ENCODE measurements at regions not wholly inside any gene's neighbourhood (a gene's known extent, or its start where the extent isn't known, plus 50 kb on each side); places are given as distances from the start of the nearest gene placed in this dataset.
"Not testable (repeated sequence)": the region's sequence is repeated elsewhere in the genome, so short reads cannot be mapped to it uniquely, and the experiment has no call there.

DNA sequence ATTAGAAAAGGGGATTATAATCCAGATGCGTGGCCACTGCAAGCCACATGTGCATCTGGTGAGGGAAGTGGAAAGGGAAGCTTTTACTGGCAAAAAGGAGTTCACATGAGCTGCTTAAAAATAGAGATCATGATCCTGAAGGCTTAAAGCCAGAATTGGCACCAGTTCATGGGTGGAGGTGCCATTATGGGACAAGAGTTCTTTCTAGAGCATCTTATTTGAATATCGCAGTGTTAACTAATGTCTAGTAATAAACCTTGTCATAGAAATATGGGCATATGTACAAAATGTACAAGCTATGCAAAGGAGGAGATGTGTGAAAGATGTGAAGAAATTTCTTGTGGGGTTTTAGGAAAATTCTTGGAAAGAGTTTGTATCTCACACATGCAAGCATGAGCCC lies 178.4 kb upstream of the CBLB start:
- no peak overlapping the region for H3K4me3 Mint-ChIP-seq
- no peak overlapping the region for H3K27ac Mint-ChIP-seq
- no peak for DNase-seq
- peaks cover 9% of the 10 kb centered on the region for H3K9me3 Mint-ChIP-seq (ENCODE audit: low read depth)
- no peak for ATAC-seq
- CTCF ChIA-PET: no interaction called here
- H3K27me3 Mint-ChIP-seq: no peaks in the 10 kb centered on the region
- H3K4me1 Mint-ChIP-seq: peaks cover 7% of the 10 kb centered on the region
- H3K36me3 Mint-ChIP-seq: peaks cover 21% of the 10 kb centered on the region

- Mint-ChIP-seq H3K27me3 (no peaks in the 10 kb centered on the region), H3K27ac (peak overlapping the region; percentile 37), H3K9me3 (ENCODE audit: low read depth) (peaks cover 16% of the 10 kb centered on the region), H3K36me3 (peaks cover 20% of the 10 kb centered on the region), H3K4me3 (no peak overlapping the region), H3K4me1 (peaks cover 7% of the 10 kb centered on the region)
- no peak for ATAC-seq
- DNase-seq: no peak
- CTCF ChIA-PET: interaction anchor here (1.3 kb wide), 1 partner anchor 38 kb away, joined by 4 read pairs; no protein-coding TSS in a partner anchor
Measured at GRCh38 chr3:106048946-106049481, 180.2 kb upstream of the CBLB start.

- no peak overlapping the region for H3K27ac Mint-ChIP-seq
- CTCF ChIA-PET: interaction anchor here (1.3 kb wide), 1 partner anchor 39 kb away, joined by 4 read pairs; no protein-coding TSS in a partner anchor
- no peaks in the 10 kb centered on the region for H3K27me3 Mint-ChIP-seq
Measured at GRCh38 chr3:106049821-106050220, 181.0 kb upstream of the CBLB start.

GRCh38 chr3:106056931-106057330 lies 188.1 kb upstream of the CBLB start:
- H3K4me1 Mint-ChIP-seq: peaks cover 5% of the 10 kb centered on the region
- H3K36me3 Mint-ChIP-seq: peaks cover 9% of the 10 kb centered on the region
- CTCF ChIA-PET: interaction anchor here (1.6 kb wide), 1 partner anchor 11 kb away, joined by 3 read pairs; no protein-coding TSS in a partner anchor
- ATAC-seq (no peak), DNase-seq (no peak)
- no peaks in the 10 kb centered on the region for H3K27me3 Mint-ChIP-seq
- no peak overlapping the region for H3K27ac Mint-ChIP-seq
- peaks cover 12% of the 10 kb centered on the region for H3K9me3 Mint-ChIP-seq (ENCODE audit: low read depth)
- no peak overlapping the region for H3K4me3 Mint-ChIP-seq

More at GRCh38 chr3:106049821-106050220, 181.0 kb upstream of the CBLB start:
- no peak for DNase-seq
- peaks cover 7% of the 10 kb centered on the region for H3K4me1 Mint-ChIP-seq
- H3K9me3 Mint-ChIP-seq (ENCODE audit: low read depth): peaks cover 16% of the 10 kb centered on the region
- no peak for ATAC-seq
- H3K36me3 Mint-ChIP-seq: peaks cover 20% of the 10 kb centered on the region
- H3K4me3 Mint-ChIP-seq: no peak overlapping the region

DNA sequence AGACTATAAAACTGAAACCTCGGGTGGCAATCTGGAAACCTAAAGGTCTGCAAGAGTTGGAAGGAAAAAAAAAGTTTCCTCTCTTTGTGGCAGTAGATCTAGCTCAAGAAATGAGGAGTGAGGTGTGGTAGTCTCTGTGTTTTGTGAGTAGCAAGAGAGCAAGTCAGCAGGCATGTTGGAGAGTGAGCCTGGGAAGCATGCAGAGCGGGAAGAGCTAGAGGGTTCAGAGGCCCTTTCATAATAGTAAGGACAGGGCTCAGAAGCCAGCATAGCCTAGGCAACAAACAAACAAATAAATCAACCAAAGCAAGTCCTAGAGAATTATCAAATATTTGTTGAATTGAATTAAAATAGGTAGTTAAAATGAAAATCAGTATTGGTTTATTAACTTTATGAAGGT lies 189.7 kb upstream of the CBLB start:
- Mint-ChIP-seq H3K4me3 (no peak overlapping the region), H3K4me1 (peaks cover 5% of the 10 kb centered on the region), H3K27ac (no peak overlapping the region), H3K27me3 (no peaks in the 10 kb centered on the region), H3K9me3 (ENCODE audit: low read depth) (peaks cover 13% of the 10 kb centered on the region), H3K36me3 (peaks cover 8% of the 10 kb centered on the region)
- CTCF ChIA-PET: interaction anchor here (1.6 kb wide), 1 partner anchor 13 kb away, joined by 3 read pairs; no protein-coding TSS in a partner anchor
- no peak for DNase-seq
- no peak for ATAC-seq

DNA sequence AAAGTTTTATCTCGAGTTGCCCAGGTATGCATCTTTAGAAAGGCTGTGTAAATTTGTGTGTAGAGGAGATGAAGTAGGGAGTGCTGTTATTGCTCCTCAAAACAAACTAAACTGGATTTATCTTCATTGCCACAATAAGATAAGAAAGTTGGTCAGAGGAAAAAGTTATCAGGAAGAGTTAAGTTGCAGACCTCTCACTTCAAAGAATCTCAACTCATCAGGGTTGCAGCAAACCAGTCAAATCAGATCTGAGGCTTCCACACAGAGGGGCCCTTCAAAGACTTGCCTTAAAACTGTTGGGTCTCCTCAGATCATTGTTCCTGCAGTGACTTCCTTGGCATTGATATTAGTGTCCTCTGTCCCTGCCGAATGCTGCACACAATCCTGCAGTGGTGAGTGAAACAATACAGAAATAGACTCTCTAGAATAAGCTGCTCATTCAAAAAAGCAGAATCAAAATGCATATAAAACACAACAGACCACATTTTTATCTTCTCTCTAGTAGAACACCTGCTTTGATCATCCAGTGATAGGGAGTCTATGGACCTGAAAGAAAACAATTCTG lies 191.2 kb upstream of the CBLB start:
- DNase-seq (no peak), ATAC-seq (no peak)
- Mint-ChIP-seq H3K4me1 (peaks cover 5% of the 10 kb centered on the region), H3K27me3 (no peaks in the 10 kb centered on the region), H3K4me3 (no peak overlapping the region), H3K36me3 (peaks cover 17% of the 10 kb centered on the region), H3K9me3 (ENCODE audit: low read depth) (peaks cover 14% of the 10 kb centered on the region), H3K27ac (no peak overlapping the region)
- CTCF ChIA-PET: no interaction called here

DNA sequence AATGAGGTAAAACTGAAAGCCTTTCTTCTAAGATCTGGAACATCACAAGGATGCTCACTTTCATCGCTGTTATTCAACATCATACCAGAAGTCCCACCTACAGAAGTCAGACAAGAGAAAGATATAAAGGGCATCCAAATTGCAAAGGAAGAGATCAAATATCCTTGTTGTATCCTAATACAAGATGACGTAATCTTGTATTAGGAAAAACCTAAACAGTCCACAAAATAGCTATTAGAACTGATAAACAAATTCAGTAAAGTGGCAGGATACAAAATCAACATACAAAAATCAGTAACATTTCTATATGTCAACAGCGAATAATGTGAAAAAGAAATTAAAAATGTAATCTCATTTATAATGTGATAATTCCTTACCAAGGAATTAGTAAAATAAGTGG lies 195.1 kb upstream of the CBLB start:
- Mint-ChIP-seq H3K27me3 (no peaks in the 10 kb centered on the region), H3K4me1 (peaks cover 10% of the 10 kb centered on the region), H3K36me3 (peaks cover 22% of the 10 kb centered on the region), H3K9me3 (ENCODE audit: low read depth) (peaks cover 13% of the 10 kb centered on the region), H3K4me3 (no peak overlapping the region), H3K27ac (no peak overlapping the region)
- ATAC-seq (no peak), DNase-seq (no peak)
- CTCF ChIA-PET: no interaction called here

GRCh38 chr3:106065831-106066230 lies 197.0 kb upstream of the CBLB start:
- Mint-ChIP-seq H3K4me1 (peaks cover 12% of the 10 kb centered on the region), H3K27ac (no peak overlapping the region), H3K36me3 (peaks cover 27% of the 10 kb centered on the region), H3K27me3 (no peaks in the 10 kb centered on the region), H3K9me3 (ENCODE audit: low read depth) (peaks cover 15% of the 10 kb centered on the region), H3K4me3 (no peak overlapping the region)
- no peak for DNase-seq
- CTCF ChIA-PET: no interaction called here
- no peak for ATAC-seq

DNA sequence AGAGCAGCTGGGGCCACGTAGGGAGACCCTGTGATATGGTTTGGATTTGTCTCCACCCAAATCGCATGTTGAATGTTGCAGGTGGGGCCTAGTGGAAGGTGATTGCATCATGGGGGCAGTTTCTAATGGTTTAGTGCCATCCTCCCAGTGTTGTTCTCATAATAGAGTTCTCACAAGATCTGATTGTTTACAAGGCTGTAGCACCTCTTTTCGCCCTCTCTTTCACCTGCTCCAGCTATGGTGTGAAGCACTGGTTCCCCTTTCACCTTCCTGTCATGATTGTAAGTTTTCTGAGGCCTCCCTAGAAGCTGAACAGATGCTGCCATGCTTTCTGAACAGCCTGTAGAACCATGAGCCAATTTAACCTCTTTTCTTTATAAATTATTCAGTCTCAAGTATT lies 198.9 kb upstream of the CBLB start:
- H3K27ac Mint-ChIP-seq: no peak overlapping the region
- no peaks in the 10 kb centered on the region for H3K27me3 Mint-ChIP-seq
- peaks cover 12% of the 10 kb centered on the region for H3K4me1 Mint-ChIP-seq
- no peak for DNase-seq
- H3K9me3 Mint-ChIP-seq (ENCODE audit: low read depth): peaks cover 16% of the 10 kb centered on the region
- ATAC-seq: no peak
- CTCF ChIA-PET: interaction anchor here (1.1 kb wide), 1 partner anchor 196 kb away, joined by 3 read pairs; no protein-coding TSS in a partner anchor
- peaks cover 34% of the 10 kb centered on the region for H3K36me3 Mint-ChIP-seq
- no peak overlapping the region for H3K4me3 Mint-ChIP-seq

GRCh38 chr3:106068381-106068780 lies 199.6 kb upstream of the CBLB start:
- Mint-ChIP-seq H3K4me1 (peaks cover 12% of the 10 kb centered on the region), H3K4me3 (peak overlapping the region; percentile 34), H3K27ac (peak overlapping the region; percentile 59), H3K36me3 (peaks cover 34% of the 10 kb centered on the region), H3K27me3 (no peaks in the 10 kb centered on the region), H3K9me3 (ENCODE audit: low read depth) (peaks cover 15% of the 10 kb centered on the region)
- ATAC-seq (no peak), DNase-seq (no peak)
- CTCF ChIA-PET: interaction anchor here (1.1 kb wide), 1 partner anchor 197 kb away, joined by 3 read pairs; no protein-coding TSS in a partner anchor

- Mint-ChIP-seq H3K9me3 (ENCODE audit: low read depth) (peaks cover 12% of the 10 kb centered on the region), H3K36me3 (peaks cover 32% of the 10 kb centered on the region), H3K4me3 (peak overlapping the region; percentile 34), H3K27ac (peak overlapping the region; percentile 59), H3K27me3 (no peaks in the 10 kb centered on the region), H3K4me1 (peaks cover 12% of the 10 kb centered on the region)
- CTCF ChIA-PET: interaction anchor here (1.1 kb wide), 1 partner anchor 197 kb away, joined by 3 read pairs; no protein-coding TSS in a partner anchor
- ATAC-seq (peak; percentile 96), DNase-seq (no peak)
Measured at GRCh38 chr3:106068795-106069194, 200.0 kb upstream of the CBLB start.

DNA sequence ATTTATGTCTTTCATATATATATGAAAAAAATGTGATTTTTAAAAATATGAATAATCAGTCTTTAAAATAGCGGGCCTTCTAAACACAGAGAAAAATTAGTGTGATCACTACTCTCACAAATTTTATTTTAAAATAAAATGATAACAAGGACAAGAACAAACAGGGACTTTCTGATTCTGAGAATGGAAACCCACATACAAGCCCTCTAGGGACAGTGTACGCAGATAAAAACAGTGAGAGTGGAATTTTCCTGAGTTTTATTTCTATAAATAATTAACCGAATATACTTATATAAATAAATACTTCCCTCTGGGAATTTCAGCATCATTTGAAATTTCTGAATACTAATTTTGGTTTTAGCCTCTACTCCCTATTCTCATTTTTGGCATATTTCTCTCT lies 201.4 kb upstream of the CBLB start:
- CTCF ChIA-PET: no interaction called here
- Mint-ChIP-seq H3K27me3 (no peaks in the 10 kb centered on the region), H3K4me1 (peaks cover 12% of the 10 kb centered on the region), H3K4me3 (no peak overlapping the region), H3K36me3 (peaks cover 25% of the 10 kb centered on the region), H3K9me3 (ENCODE audit: low read depth) (peaks cover 5% of the 10 kb centered on the region), H3K27ac (peak overlapping the region; percentile 42)
- ATAC-seq: no peak
- no peak for DNase-seq

DNA sequence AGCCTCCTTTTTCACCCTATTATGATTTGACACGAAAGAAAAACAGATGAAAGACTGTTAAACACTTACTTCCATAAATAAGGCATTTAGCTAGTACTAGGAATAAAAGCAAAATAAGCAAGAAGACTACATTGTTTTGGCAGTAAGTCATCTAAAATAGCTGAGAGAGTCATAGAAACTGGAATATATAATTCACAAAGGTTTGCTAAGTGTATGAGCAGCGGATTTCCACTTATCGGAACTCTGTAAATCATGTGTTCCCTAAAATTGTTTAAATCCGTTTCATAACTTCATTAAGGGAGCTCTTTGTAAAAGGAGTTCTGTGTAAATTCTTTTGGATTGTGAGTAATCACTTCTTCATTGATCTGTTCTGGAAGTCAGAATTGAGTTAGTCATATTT lies 202.5 kb upstream of the CBLB start:
- no peaks in the 10 kb centered on the region for H3K27me3 Mint-ChIP-seq
- ATAC-seq (no peak), DNase-seq (no peak)
- no peak overlapping the region for H3K27ac Mint-ChIP-seq
- peaks cover 8% of the 10 kb centered on the region for H3K9me3 Mint-ChIP-seq (ENCODE audit: low read depth)
- peaks cover 12% of the 10 kb centered on the region for H3K4me1 Mint-ChIP-seq
- H3K4me3 Mint-ChIP-seq: no peak overlapping the region
- peaks cover 25% of the 10 kb centered on the region for H3K36me3 Mint-ChIP-seq
- CTCF ChIA-PET: no interaction called here

DNA sequence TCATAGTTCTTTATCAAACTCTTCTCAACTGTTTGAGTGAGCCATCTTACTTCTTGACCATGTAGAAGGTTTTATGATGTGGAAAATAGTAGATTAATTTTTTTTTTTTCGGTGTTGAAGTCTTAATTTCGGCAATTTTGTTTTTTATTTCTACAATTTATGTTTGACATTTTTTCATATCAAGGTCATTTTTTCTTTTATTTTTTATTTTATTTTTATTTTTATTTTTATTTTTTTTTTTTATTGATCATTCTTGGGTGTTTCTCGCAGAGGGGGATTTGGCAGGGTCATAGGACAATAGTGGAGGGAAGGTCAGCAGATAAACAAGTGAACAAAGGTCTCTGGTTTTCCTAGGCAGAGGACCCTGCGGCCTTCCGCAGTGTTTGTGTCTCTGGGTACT lies 203.8 kb upstream of the CBLB start:
- H3K27me3 Mint-ChIP-seq, CTCF ChIA-PET, DNase-seq, H3K27ac Mint-ChIP-seq, ATAC-seq, H3K4me3 Mint-ChIP-seq: not testable (repeated sequence)
- peaks cover 11% of the 10 kb centered on the region for H3K9me3 Mint-ChIP-seq (ENCODE audit: low read depth)
- peaks cover 27% of the 10 kb centered on the region for H3K36me3 Mint-ChIP-seq
- peaks cover 12% of the 10 kb centered on the region for H3K4me1 Mint-ChIP-seq

Data from activated CD8-positive, alpha-beta memory T cell treated with anti-CD3 and anti-CD28 coated beads, Interleukin-2, amount 10 ng/mL, durations not matched to agents 7 days and 5 days (primary cell).